Lung (tissue), 11 donors: ENCODE measurements at regions not wholly inside any gene's neighbourhood (a gene's known extent, or its start where the extent isn't known, plus 50 kb on each side); places are given as distances from the start of the nearest gene placed in this dataset.

Experiments used
- ATAC-seq: fragments of 200-7000 bp; cut with Tn5 transposase; one replicate; pipeline ENCODE4 v1.9.1; 2020; ENCODE audit warnings: moderate number of reproducible peaks; ENCODE audit not compliant: insufficient read depth, low FRiP score
- DNase-seq, 3 donors: peaks; one replicate each; pipeline ENCODE4 v3.0.0-alpha.2; 2013 to 2017
- H3K27ac ChIP-seq, 2 donors: one replicate each; pipeline ENCODE4 v1.5.1; 2013; ENCODE audit warnings: mild to moderate bottlenecking in 2 of 2, moderate library complexity in 2 of 2, control low read depth in 1 of 2, inconsistent platforms in 1 of 2, low read depth in 1 of 2, low read length in 1 of 2
- H3K27me3 ChIP-seq, 3 donors: one replicate each; pipeline ENCODE4 v1.5.1; 2013; ENCODE audit warnings: low read length in 2 of 3; ENCODE audit not compliant: control insufficient read depth in 3 of 3, insufficient read depth in 3 of 3
- H3K36me3 ChIP-seq, 4 donors: one replicate each; pipeline ENCODE4 v1.5.1; 2013; ENCODE audit warnings: low read length in 4 of 4, mild to moderate bottlenecking in 1 of 4, moderate library complexity in 1 of 4; ENCODE audit not compliant: control insufficient read depth in 4 of 4, insufficient read depth in 4 of 4
- H3K4me1 ChIP-seq, 5 donors: one replicate each; pipeline ENCODE4 v1.5.1; 2013; ENCODE audit warnings: low read length in 5 of 5, mild to moderate bottlenecking in 2 of 5, moderate library complexity in 1 of 5; ENCODE audit not compliant: control insufficient read depth in 5 of 5, insufficient read depth in 5 of 5
- H3K4me3 ChIP-seq: one replicate; pipeline ENCODE4 v1.5.1; 2013; ENCODE audit warnings: mild to moderate bottlenecking, control low read depth, moderate library complexity
- H3K9ac ChIP-seq, 2 donors: one replicate each; pipeline ENCODE4 v1.5.1; 2013; ENCODE audit warnings: low read length in 2 of 2, control low read depth in 1 of 2; ENCODE audit not compliant: insufficient read depth in 1 of 2
- H3K9me3 ChIP-seq, 4 donors: one replicate each; pipeline ENCODE4 v1.5.1; 2013; ENCODE audit warnings: low read length in 3 of 4, mild to moderate bottlenecking in 1 of 4, moderate library complexity in 1 of 4; ENCODE audit not compliant: control insufficient read depth in 4 of 4, insufficient read depth in 3 of 4
- WGBS, 2 donors: extraction: QIAGEN DNeasy Blood & Tissue Kit; methylation state at CpG; one replicate each; pipeline ENCODE4 v1.1.7; 2013; 5-methylcytosine and 5-hydroxymethylcytosine counted together
- TF ChIP-seq, protein P1 (sequence below): IDR thresholded peaks from 2 replicates; pipeline ENCODE4 v1.5.1; 2012; ENCODE audit warnings: mild to moderate bottlenecking; ENCODE audit errors: control extremely low read depth, extremely low read depth
- donor health status: control.
- donor health status: control.
- donor health status: Bipolar disorder and iron deficiency.
- donor health status: healthy.
- donor health status: DM: yes; HTN: yes; CAD: no.

DNA sequence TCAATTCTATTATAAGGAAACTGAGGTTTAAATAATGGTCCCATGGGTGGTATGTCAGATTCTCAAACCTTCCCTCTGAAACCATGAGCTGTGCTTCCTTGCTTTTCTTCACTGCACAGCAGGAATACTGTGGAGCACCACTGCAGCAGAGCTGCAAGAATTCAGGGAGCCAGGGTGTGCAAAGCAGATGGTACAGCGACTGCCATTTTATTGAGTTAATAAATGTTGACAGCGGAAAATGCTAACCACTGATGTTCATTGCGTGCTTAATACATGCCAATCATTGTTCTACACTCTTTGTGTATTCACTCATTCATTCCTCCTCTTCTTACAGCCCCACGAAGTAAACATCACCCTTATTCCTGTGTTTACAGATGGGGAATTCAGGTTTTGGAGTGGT lies 152.2 kb upstream of the THSD7B start:
- peaks cover 0 to 3% (median 0%) of the 10 kb centered on the region in 4 donors for H3K9me3 ChIP-seq
- H3K27me3 ChIP-seq, result no peaks in the 10 kb centered on the region
- H3K36me3 ChIP-seq, result no peaks in the 10 kb centered on the region
- no peak for ATAC-seq
- no peak overlapping the region for H3K4me3 ChIP-seq
- TF ChIP-seq, protein P1, sequence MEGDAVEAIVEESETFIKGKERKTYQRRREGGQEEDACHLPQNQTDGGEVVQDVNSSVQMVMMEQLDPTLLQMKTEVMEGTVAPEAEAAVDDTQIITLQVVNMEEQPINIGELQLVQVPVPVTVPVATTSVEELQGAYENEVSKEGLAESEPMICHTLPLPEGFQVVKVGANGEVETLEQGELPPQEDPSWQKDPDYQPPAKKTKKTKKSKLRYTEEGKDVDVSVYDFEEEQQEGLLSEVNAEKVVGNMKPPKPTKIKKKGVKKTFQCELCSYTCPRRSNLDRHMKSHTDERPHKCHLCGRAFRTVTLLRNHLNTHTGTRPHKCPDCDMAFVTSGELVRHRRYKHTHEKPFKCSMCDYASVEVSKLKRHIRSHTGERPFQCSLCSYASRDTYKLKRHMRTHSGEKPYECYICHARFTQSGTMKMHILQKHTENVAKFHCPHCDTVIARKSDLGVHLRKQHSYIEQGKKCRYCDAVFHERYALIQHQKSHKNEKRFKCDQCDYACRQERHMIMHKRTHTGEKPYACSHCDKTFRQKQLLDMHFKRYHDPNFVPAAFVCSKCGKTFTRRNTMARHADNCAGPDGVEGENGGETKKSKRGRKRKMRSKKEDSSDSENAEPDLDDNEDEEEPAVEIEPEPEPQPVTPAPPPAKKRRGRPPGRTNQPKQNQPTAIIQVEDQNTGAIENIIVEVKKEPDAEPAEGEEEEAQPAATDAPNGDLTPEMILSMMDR, result no peak
- no peak overlapping the region for H3K27ac ChIP-seq
- DNase-seq, result no peak
- 71 to 84% methylated on average over 4 of the region's 4 CpGs for WGBS, 2 donors
- H3K4me1 ChIP-seq, result no peaks in the 10 kb centered on the region
- no peak overlapping the region for H3K9ac ChIP-seq

GRCh38 chr2:136612079-136612478 lies 153.3 kb upstream of the THSD7B start:
- ATAC-seq (no peak), DNase-seq (no peak)
- TF ChIP-seq, protein P1, result no peak
- 91 to 92% methylated on average over 3 of the region's 3 CpGs for WGBS, 2 donors
- Histone ChIP-seq H3K9me3 (peaks cover 0 to 3% (median 0%) of the 10 kb centered on the region in 4 donors), H3K9ac (no peak overlapping the region), H3K4me1 (no peaks in the 10 kb centered on the region), H3K27me3 (no peaks in the 10 kb centered on the region), H3K4me3 (no peak overlapping the region), H3K36me3 (no peaks in the 10 kb centered on the region), H3K27ac (no peak overlapping the region)

DNA sequence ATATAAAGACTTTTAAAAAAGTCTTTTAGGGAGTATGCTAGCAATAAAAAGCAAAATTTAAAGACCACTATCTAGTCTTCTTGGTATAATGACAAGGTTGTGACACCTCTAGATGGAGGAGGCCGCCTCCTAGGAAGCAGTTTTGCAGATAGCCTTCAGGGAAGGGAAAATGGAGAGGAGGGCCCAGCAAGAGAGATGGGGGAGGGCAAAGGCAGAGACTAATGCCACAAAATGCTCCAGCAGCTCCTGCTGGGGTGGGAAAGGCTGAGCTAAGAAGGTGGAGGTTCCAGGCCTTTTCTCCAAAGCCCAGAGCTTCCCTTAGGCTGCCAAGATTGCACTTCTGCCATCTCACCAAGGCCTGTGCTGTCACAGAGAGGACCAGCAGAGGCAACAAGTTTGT lies 153.9 kb upstream of the THSD7B start:
- DNase-seq, result no peak
- Histone ChIP-seq H3K9me3 (peaks cover 0 to 3% (median 0%) of the 10 kb centered on the region in 4 donors), H3K9ac (no peak overlapping the region), H3K36me3 (no peaks in the 10 kb centered on the region), H3K4me3 (no peak overlapping the region), H3K27ac (no peak overlapping the region), H3K27me3 (no peaks in the 10 kb centered on the region), H3K4me1 (no peaks in the 10 kb centered on the region)
- WGBS, 2 donors, result 55 to 67% methylated on average over 1 of the region's 1 CpG
- TF ChIP-seq, protein P1, result no peak
- no peak for ATAC-seq

DNA sequence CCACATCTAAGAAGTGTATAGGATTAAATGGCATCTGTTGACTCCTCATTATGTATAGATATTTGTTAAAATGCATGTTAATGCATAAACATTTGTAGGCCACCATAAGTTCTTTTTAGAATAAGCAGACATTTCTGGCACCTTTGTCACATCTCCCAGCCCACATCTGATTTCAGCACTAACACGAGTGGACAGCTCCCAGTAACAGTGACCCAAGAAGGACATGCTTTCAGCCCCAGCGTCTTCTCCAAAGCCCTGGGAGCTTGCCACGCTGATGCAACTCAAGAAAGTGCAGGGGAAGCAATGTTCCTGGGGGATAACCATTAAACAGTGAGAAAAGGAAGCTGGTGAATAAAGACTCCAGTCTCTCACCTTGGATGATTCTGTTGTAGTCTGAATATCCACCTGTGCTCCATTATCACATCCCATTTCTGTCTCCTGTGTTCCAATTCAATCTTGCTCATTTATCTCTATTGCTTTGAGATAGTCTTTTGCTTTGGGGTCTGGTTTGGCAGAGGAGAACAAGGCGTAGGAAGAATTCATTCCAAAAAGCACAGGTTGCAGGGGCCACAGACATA lies 182.6 kb upstream of the THSD7B start:
- peak; percentile 38 to 66 (median 46) for DNase-seq
- H3K4me3 ChIP-seq, result no peak overlapping the region
- TF ChIP-seq, protein P1, result no peak
- no peaks in the 10 kb centered on the region for H3K4me1 ChIP-seq
- H3K36me3 ChIP-seq, result no peaks in the 10 kb centered on the region
- WGBS, 2 donors, result 11 to 22% methylated on average over 4 of the region's 4 CpGs
- no peaks in the 10 kb centered on the region for H3K9me3 ChIP-seq
- H3K9ac ChIP-seq, result no peak overlapping the region
- no peaks in the 10 kb centered on the region for H3K27me3 ChIP-seq
- ATAC-seq, result no peak
- H3K27ac ChIP-seq, result no peak overlapping the region
